Sigmoid colon (tissue), 6 donors: ENCODE measurements at regions not wholly inside any gene's neighbourhood (a gene's known extent, or its start where the extent isn't known, plus 50 kb on each side); places are given as distances from the start of the nearest gene placed in this dataset.

Experiments used
- DNase-seq: peaks from one replicate; pipeline ENCODE4 v3.0.0-alpha.2; 2019
- H3K27ac ChIP-seq, 4 donors: fragments of 200-600 bp; sonication (generic); one replicate each; pipeline ENCODE4 v1.5.1; 2016 to 2019; ENCODE audit warnings: mild to moderate bottlenecking in 1 of 4
- H3K27me3 ChIP-seq, 3 donors: fragments of 200-600 bp; sonication (generic); one replicate each; pipeline ENCODE4 v1.5.1; 2019; ENCODE audit warnings: mild to moderate bottlenecking in 1 of 3
- H3K36me3 ChIP-seq, 4 donors: fragments of 200-600 bp; sonication (generic); one replicate each; pipeline ENCODE4 v1.5.1; 2016 to 2019
- H3K4me1 ChIP-seq, 4 donors: fragments of 200-600 bp; sonication (generic); one replicate each; pipeline ENCODE4 v1.5.1; 2017 to 2019
- H3K4me3 ChIP-seq, 4 donors: fragments of 200-600 bp; sonication (generic); one replicate each; pipeline ENCODE4 v1.5.1; 2017 to 2019; ENCODE audit warnings: mild to moderate bottlenecking in 2 of 4, moderate library complexity in 1 of 4
- H3K9me3 ChIP-seq, 4 donors: fragments of 200-600 bp in 3 of 4; sonication (generic) in 3 of 4; one replicate each; pipeline versions ENCODE4 v1.5.1 to v1.6.1; 2013 to 2019
- CTCF ChIP-seq, 4 experiments: fragments of 450-650 bp in 3 of 4; fragments of 200-600 bp in 1 of 4; IDR thresholded peaks; one replicate each; pipeline ENCODE4 v1.5.1; 2016 to 2019; ENCODE audit warnings: antibody characterized with exemption in 4 of 4, mild to moderate bottlenecking in 3 of 4, moderate library complexity in 2 of 4
- EP300 ChIP-seq, 4 donors: sonication (generic); formaldehyde crosslinking; IDR thresholded peaks; one replicate each; pipeline ENCODE4 v1.6.1; 2017; ENCODE audit warnings: antibody characterized with exemption in 4 of 4
- POLR2A ChIP-seq, 2 donors: fragments of 450-650 bp; IDR thresholded peaks; one replicate each; pipeline ENCODE4 v1.6.1; 2016; ENCODE audit warnings: antibody characterized with exemption in 2 of 2, mild to moderate bottlenecking in 2 of 2, moderate library complexity in 2 of 2
- POLR2AphosphoS5 ChIP-seq, 4 donors: sonication (generic); formaldehyde crosslinking; IDR thresholded peaks; one replicate each; pipeline ENCODE4 v1.6.1; 2017; ENCODE audit warnings: antibody characterized with exemption in 4 of 4
- WGBS, 2 donors: extraction: QIAGEN DNeasy Blood & Tissue Kit; methylation state at CpG; one replicate each; pipeline ENCODE4 v1.1.7; 2013; 5-methylcytosine and 5-hydroxymethylcytosine counted together
- intact Hi-C: fragments of 100-400 bp; cut with DNase I; formaldehyde crosslinking; loops from one replicate; pipeline ENCODE4 v1.15.1; 2023
- donor health status: healthy with polysubstance abuse.
- donor health status: healthy.

- H3K27ac ChIP-seq = no peak overlapping the region
- H3K36me3 ChIP-seq = no peaks in the 10 kb centered on the region
- TF ChIP-seq EP300 (IDR thresholded peaks at IDR 0.05) (no peak), POLR2AphosphoS5 (IDR thresholded peaks at IDR 0.05) (no peak), CTCF (IDR thresholded peaks at IDR 0.05) (no peak), POLR2A (IDR thresholded peaks at IDR 0.05) (no peak)
- H3K4me1 ChIP-seq = no peaks in the 10 kb centered on the region
- H3K27me3 ChIP-seq = no peaks in the 10 kb centered on the region
- no peak overlapping the region for H3K4me3 ChIP-seq
- DNase-seq = no peak
- intact Hi-C loops = no loop called here
- no peaks in the 10 kb centered on the region for H3K9me3 ChIP-seq
These were observed 569.6 kb downstream of the ZNF674 start for GRCh38 chrX:45975633-45976032.

GRCh38 chrX:45972636-45973035, 572.6 kb downstream of the ZNF674 start:
- WGBS, 2 donors = 82 to 96% methylated on average over 4 of the region's 4 CpGs
- no peak overlapping the region for H3K27ac ChIP-seq
- intact Hi-C loops = no loop called here

GRCh38 chrX:45959567-45959966, 585.7 kb downstream of the ZNF674 start:
- Histone ChIP-seq H3K27me3 (no peaks in the 10 kb centered on the region), H3K27ac (no peak overlapping the region), H3K36me3 (no peaks in the 10 kb centered on the region), H3K9me3 (no peaks in the 10 kb centered on the region), H3K4me3 (no peak overlapping the region), H3K4me1 (no peaks in the 10 kb centered on the region)
- 94 to 96% methylated on average over 7 of the region's 7 CpGs for WGBS, 2 donors
- DNase-seq = no peak
- intact Hi-C loops = no loop called here
- no peak for TF ChIP-seq POLR2A (IDR thresholded peaks at IDR 0.05)
- no peak for TF ChIP-seq CTCF (IDR thresholded peaks at IDR 0.05)
- no peak for TF ChIP-seq POLR2AphosphoS5 (IDR thresholded peaks at IDR 0.05)
- no peak for TF ChIP-seq EP300 (IDR thresholded peaks at IDR 0.05)

More at GRCh38 chrX:45972636-45973035, 572.6 kb downstream of the ZNF674 start:
- no peak for DNase-seq
- no peak for TF ChIP-seq EP300 (IDR thresholded peaks at IDR 0.05)
- TF ChIP-seq POLR2AphosphoS5 (IDR thresholded peaks at IDR 0.05) = no peak
- no peak for TF ChIP-seq CTCF (IDR thresholded peaks at IDR 0.05)
- TF ChIP-seq POLR2A (IDR thresholded peaks at IDR 0.05) = no peak
- H3K4me1 ChIP-seq = no peaks in the 10 kb centered on the region
- no peaks in the 10 kb centered on the region for H3K9me3 ChIP-seq
- H3K27me3 ChIP-seq = no peaks in the 10 kb centered on the region
- H3K36me3 ChIP-seq = no peaks in the 10 kb centered on the region
- H3K4me3 ChIP-seq = no peak overlapping the region

- no peak overlapping the region for H3K4me3 ChIP-seq
- no peaks in the 10 kb centered on the region for H3K27me3 ChIP-seq
- no peak for DNase-seq
- no peaks in the 10 kb centered on the region for H3K9me3 ChIP-seq
- no peak overlapping the region for H3K27ac ChIP-seq
- TF ChIP-seq CTCF (IDR thresholded peaks at IDR 0.05) = no peak
- TF ChIP-seq EP300 (IDR thresholded peaks at IDR 0.05) = no peak
- no peak for TF ChIP-seq POLR2A (IDR thresholded peaks at IDR 0.05)
- TF ChIP-seq POLR2AphosphoS5 (IDR thresholded peaks at IDR 0.05) = no peak
- WGBS, 2 donors = 93 to 97% methylated on average over 4 of the region's 4 CpGs
- no peaks in the 10 kb centered on the region for H3K4me1 ChIP-seq
- no peaks in the 10 kb centered on the region for H3K36me3 ChIP-seq
- intact Hi-C loops = no loop called here
These were observed 588.9 kb downstream of the ZNF674 start for GRCh38 chrX:45956191-45956870.

GRCh38 chrX:45955661-45956060, 589.6 kb downstream of the ZNF674 start:
- Histone ChIP-seq H3K27me3 (no peaks in the 10 kb centered on the region), H3K27ac (no peak overlapping the region), H3K4me1 (no peaks in the 10 kb centered on the region), H3K9me3 (no peaks in the 10 kb centered on the region), H3K36me3 (no peaks in the 10 kb centered on the region), H3K4me3 (no peak overlapping the region)
- DNase-seq = no peak
- TF ChIP-seq POLR2AphosphoS5 (IDR thresholded peaks at IDR 0.05) = no peak
- no peak for TF ChIP-seq CTCF (IDR thresholded peaks at IDR 0.05)
- TF ChIP-seq POLR2A (IDR thresholded peaks at IDR 0.05) = no peak
- no peak for TF ChIP-seq EP300 (IDR thresholded peaks at IDR 0.05)
- 87 to 89% methylated on average over 1 of the region's 1 CpG for WGBS, 2 donors
- intact Hi-C loops = no loop called here
